Heart right ventricle (tissue), 16 donors: ENCODE measurements at regions not wholly inside any gene's neighbourhood (a gene's known extent, or its start where the extent isn't known, plus 50 kb on each side); places are given as distances from the start of the nearest gene placed in this dataset.

ENCODE experiments used
- ATAC-seq, 8 donors: fragments of 200-7000 bp; cut with Tn5 transposase; one replicate each; pipeline ENCODE4 v1.9.1; 2020; ENCODE audit warnings: mild to moderate bottlenecking in 8 of 8, moderate library complexity in 8 of 8, moderate number of reproducible peaks in 1 of 8
- DNase-seq, 2 donors: peaks; one replicate each; pipeline ENCODE4 v3.0.0-alpha.2; 2020
- H3K27ac ChIP-seq, 10 donors: fragments of 200-600 bp; sonication (generic) in 2 of 10; one replicate each; pipeline versions ENCODE4 v1.5.0 to v1.8.0; 2020 to 2022; ENCODE audit warnings: mild to moderate bottlenecking in 3 of 10
- H3K27me3 ChIP-seq, 7 donors: fragments of 200-600 bp; one replicate each; pipeline ENCODE4 v1.8.0; 2021 to 2022; ENCODE audit warnings: mild to moderate bottlenecking in 2 of 7
- H3K36me3 ChIP-seq, 9 donors: fragments of 200-600 bp; sonication (generic) in 1 of 9; one replicate each; pipeline versions ENCODE4 v1.5.0 to v1.8.0; 2020 to 2022; ENCODE audit warnings: mild to moderate bottlenecking in 2 of 9
- H3K4me1 ChIP-seq, 9 donors: fragments of 200-600 bp; sonication (generic) in 1 of 9; one replicate each; pipeline versions ENCODE4 v1.5.0 to v1.8.0; 2020 to 2022; ENCODE audit warnings: mild to moderate bottlenecking in 4 of 9
- H3K4me3 ChIP-seq, 10 donors: fragments of 200-600 bp; sonication (generic) in 2 of 10; one replicate each; pipeline versions ENCODE4 v1.5.0 to v1.8.0; 2020 to 2022; ENCODE audit warnings: mild to moderate bottlenecking in 7 of 10, moderate library complexity in 2 of 10
- H3K9me3 ChIP-seq, 11 donors: fragments of 200-600 bp in 10 of 11; sonication (generic) in 2 of 11; one replicate each; pipeline versions ENCODE4 v1.5.0 to v1.8.0; 2013 to 2022; ENCODE audit warnings: mild to moderate bottlenecking in 2 of 11, control low read depth in 1 of 11, moderate library complexity in 1 of 11
- WGBS, 2 donors: extraction: QIAGEN DNeasy Blood & Tissue Kit; methylation state at CpG; one replicate each; pipeline ENCODE4 v1.1.7; 2013; ENCODE audit warnings: inconsistent platforms in 1 of 2; 5-methylcytosine and 5-hydroxymethylcytosine counted together
- intact Hi-C, 10 donors: fragments of 100-400 bp; cut with DNase I; formaldehyde crosslinking; loops; one replicate each; pipeline versions ENCODE4 v1.11.1 to v1.14.2; 2022
- TF ChIP-seq, protein P1 (sequence below), 9 donors: fragments of 200-600 bp; sonication (generic) in 2 of 9; IDR thresholded peaks; one replicate each; pipeline versions ENCODE4 v1.5.0 to v1.8.0; 2021 to 2022; ENCODE audit warnings: antibody characterized with exemption in 9 of 9, mild to moderate bottlenecking in 5 of 9, moderate library complexity in 1 of 9
- donor health status: Arrhythmogenic right ventricular cardiomyopathy.
- donor health status: ischemic (EF 13 %, LVEDD 7.1; RV severe dilation, severe dysfunction).
- donor health status: healthy with polysubstance abuse.
- donor health status: DM: no; HTN: yes; CAD: no.
- donor health status: DM: no; HTN: no; CAD: no.
- donor health status: ischemic (EF 25% LVEDD 6.9; RV normal size, moderate dysfunction).
- donor health status: ischemic (EF 25% LVEDD 5.7; RV mildly dilated, moderate dysfunction).
- donor health status: healthy.
- donor health status: DM: yes; HTN: yes; CAD: no.
- donor health status: Ischemic cardiomyopathy.
- donor health status: ischemic (EF 35%, LVEDD 5.7; RV mildly dilated, moderate dysfunction).
- donor health status: nonischemic (EF 11% LVEDD 7.7; RV severe dilation, severe dysfunction).
- donor health status: DM: yes; HTN: yes; CAD: no.
- donor health status: PGD.
- donor health status: ischemic (EF 29% LVEDD 5.4; RV normal size, mild dysfunction).
- donor health status: nonischemic (EF 23%, LVEDD 6.1; RV moderate dilation, normal function).

- Histone ChIP-seq H3K9me3 (peaks cover 0 to 4% (median 0%) of the 10 kb centered on the region in 11 donors), H3K27me3 (no peaks in the 10 kb centered on the region), H3K36me3 (no peaks in the 10 kb centered on the region), H3K4me1 (no peaks in the 10 kb centered on the region), H3K27ac (no peak overlapping the region), H3K4me3 (no peak overlapping the region)
- intact Hi-C loops: no loop called here
- 68 to 71% methylated on average over 1 of the region's 1 CpG for WGBS, 2 donors
- ATAC-seq (no peak), DNase-seq (no peak)
- TF ChIP-seq, protein P1, sequence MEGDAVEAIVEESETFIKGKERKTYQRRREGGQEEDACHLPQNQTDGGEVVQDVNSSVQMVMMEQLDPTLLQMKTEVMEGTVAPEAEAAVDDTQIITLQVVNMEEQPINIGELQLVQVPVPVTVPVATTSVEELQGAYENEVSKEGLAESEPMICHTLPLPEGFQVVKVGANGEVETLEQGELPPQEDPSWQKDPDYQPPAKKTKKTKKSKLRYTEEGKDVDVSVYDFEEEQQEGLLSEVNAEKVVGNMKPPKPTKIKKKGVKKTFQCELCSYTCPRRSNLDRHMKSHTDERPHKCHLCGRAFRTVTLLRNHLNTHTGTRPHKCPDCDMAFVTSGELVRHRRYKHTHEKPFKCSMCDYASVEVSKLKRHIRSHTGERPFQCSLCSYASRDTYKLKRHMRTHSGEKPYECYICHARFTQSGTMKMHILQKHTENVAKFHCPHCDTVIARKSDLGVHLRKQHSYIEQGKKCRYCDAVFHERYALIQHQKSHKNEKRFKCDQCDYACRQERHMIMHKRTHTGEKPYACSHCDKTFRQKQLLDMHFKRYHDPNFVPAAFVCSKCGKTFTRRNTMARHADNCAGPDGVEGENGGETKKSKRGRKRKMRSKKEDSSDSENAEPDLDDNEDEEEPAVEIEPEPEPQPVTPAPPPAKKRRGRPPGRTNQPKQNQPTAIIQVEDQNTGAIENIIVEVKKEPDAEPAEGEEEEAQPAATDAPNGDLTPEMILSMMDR (IDR thresholded peaks at IDR 0.05): no peak
Observed at GRCh38 chr7:121516821-121517220, 120.7 kb upstream of the FAM3C start.

- Histone ChIP-seq H3K27me3 (no peaks in the 10 kb centered on the region), H3K36me3 (no peaks in the 10 kb centered on the region), H3K9me3 (peaks cover 0 to 14% (median 5%) of the 10 kb centered on the region in 11 donors), H3K27ac (no peak overlapping the region), H3K4me1 (no peaks in the 10 kb centered on the region), H3K4me3 (no peak overlapping the region)
- DNase-seq: no peak
- intact Hi-C loops: no loop called here
- ATAC-seq: no peak
- 93 to 94% methylated on average over 7 of the region's 7 CpGs for WGBS, 2 donors
- TF ChIP-seq, protein P1 (IDR thresholded peaks at IDR 0.05): no peak
Observed at GRCh38 chr7:121515630-121516401, 119.7 kb upstream of the FAM3C start.

DNA sequence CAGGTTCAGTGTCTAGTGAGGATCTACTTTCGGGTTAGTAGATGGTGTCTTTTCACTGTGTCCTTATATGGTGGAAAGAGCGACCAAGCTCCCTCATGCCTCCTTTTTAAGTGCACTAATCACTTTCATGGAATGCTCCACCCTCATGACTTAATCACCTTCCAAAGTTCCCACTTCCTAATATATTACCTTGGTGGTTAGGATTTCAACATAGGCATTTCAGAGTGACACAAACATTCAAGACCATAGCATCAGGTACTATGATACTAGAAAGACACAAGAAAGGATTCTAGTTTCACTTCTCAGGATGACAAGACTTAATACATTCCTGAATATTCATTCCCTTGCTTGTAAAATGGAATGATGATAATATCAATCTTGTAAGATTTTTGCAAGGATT lies 119.1 kb upstream of the FAM3C start:
- DNase-seq (no peak), ATAC-seq (no peak)
- TF ChIP-seq, protein P1 (IDR thresholded peaks at IDR 0.05): no peak
- H3K27ac ChIP-seq: no peak overlapping the region
- WGBS, 2 donors: 95 to 98% methylated on average over 2 of the region's 2 CpGs
- no peak overlapping the region for H3K4me3 ChIP-seq
- no peaks in the 10 kb centered on the region for H3K27me3 ChIP-seq
- H3K9me3 ChIP-seq: peaks cover 0 to 19% (median 9%) of the 10 kb centered on the region in 11 donors
- H3K36me3 ChIP-seq: no peaks in the 10 kb centered on the region
- intact Hi-C loops: no loop called here
- no peaks in the 10 kb centered on the region for H3K4me1 ChIP-seq

DNA sequence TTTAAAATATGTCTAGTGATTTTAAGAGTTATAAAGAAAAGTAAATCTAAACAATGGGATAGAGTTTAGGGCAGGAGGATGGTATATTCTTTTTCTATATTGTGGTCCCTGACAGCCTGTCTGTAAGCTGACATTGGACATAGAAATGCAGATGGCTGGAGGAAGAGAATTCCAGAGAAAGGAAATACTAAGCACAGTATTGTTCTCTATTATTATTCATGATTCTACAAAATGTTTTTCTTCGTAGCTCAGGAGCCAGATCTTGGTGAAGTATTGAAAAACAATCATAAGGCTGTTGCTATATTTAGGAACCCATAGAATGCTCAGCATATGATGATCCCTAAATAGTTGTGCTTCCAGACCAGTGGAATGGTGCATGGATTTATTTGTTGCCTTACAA lies 117.0 kb upstream of the FAM3C start:
- Histone ChIP-seq H3K27me3 (no peaks in the 10 kb centered on the region), H3K4me3 (no peak overlapping the region), H3K9me3 (peaks cover 0 to 24% (median 9%) of the 10 kb centered on the region in 11 donors), H3K27ac (no peak overlapping the region), H3K4me1 (no peaks in the 10 kb centered on the region), H3K36me3 (no peaks in the 10 kb centered on the region)
- WGBS, 2 donors: 48 to 51% methylated on average over 1 of the region's 1 CpG
- TF ChIP-seq, protein P1 (IDR thresholded peaks at IDR 0.05): no peak
- ATAC-seq: no peak
- DNase-seq: no peak
- intact Hi-C loops: no loop called here
